NT2/D1 (cell line): ENCODE measurements at regions not wholly inside any gene's neighbourhood (a gene's known extent, or its start where the extent isn't known, plus 50 kb on each side); places are given as distances from the start of the nearest gene placed in this dataset.

Source experiments
- DNase-seq: peaks from one replicate; pipeline ENCODE4 v3.0.0-alpha.2; 2011; ENCODE audit warnings: low read depth, low spot score
- H3K27me3 ChIP-seq: 2 replicates; pipeline ENCODE4 v1.6.0; 2011; ENCODE audit warnings: mild to moderate bottlenecking; ENCODE audit not compliant: insufficient read length, insufficient read depth
- H3K36me3 ChIP-seq: 2 replicates; pipeline ENCODE4 v1.6.1; 2011; ENCODE audit warnings: mild to moderate bottlenecking, low read length, mixed read lengths; ENCODE audit not compliant: insufficient read depth, insufficient read length
- H3K4me1 ChIP-seq: 2 replicates; pipeline ENCODE4 v1.5.1; 2011; ENCODE audit not compliant: insufficient read depth, insufficient read length
- H3K4me3 ChIP-seq: 2 replicates; pipeline ENCODE4 v1.5.1; 2011; ENCODE audit warnings: low read depth; ENCODE audit not compliant: insufficient read length
- H3K9ac ChIP-seq: 2 replicates; pipeline ENCODE4 v1.6.0; 2011; ENCODE audit warnings: low read depth; ENCODE audit not compliant: insufficient read length
- H3K9me3 ChIP-seq: 2 replicates; pipeline ENCODE4 v1.5.1; 2011; ENCODE audit warnings: mild to moderate bottlenecking, low read length; ENCODE audit not compliant: insufficient read depth
- SUZ12 ChIP-seq: IDR thresholded peaks from 2 replicates; pipeline ENCODE4 v1.6.1; 2011; ENCODE audit not compliant: insufficient read length, insufficient read depth; ENCODE audit errors: extremely low read depth
- YY1 ChIP-seq: IDR thresholded peaks from 2 replicates; pipeline ENCODE4 v1.6.1; 2011; ENCODE audit not compliant: insufficient read length, insufficient read depth
- ZNF274 ChIP-seq: IDR thresholded peaks from 2 replicates; pipeline ENCODE4 v1.6.1; 2011; ENCODE audit warnings: mild to moderate bottlenecking, low read depth, low read length

GRCh38 chr9:96163161-96163560 is 138.8 kb downstream of the HSD17B3 start:
- peaks cover 11% of the 10 kb centered on the region for H3K27me3 ChIP-seq
- no peak for DNase-seq
- H3K4me1 ChIP-seq = peaks cover 6% of the 10 kb centered on the region
- TF ChIP-seq ZNF274 = no peak
- TF ChIP-seq YY1 = no peak
- no peak for TF ChIP-seq SUZ12
- no peaks in the 10 kb centered on the region for H3K36me3 ChIP-seq
- no peak overlapping the region for H3K9ac ChIP-seq
- H3K4me3 ChIP-seq = no peak overlapping the region
- H3K9me3 ChIP-seq = peaks cover 11% of the 10 kb centered on the region; the same call in 1 of the 2 replicates

- Histone ChIP-seq H3K9ac (no peak overlapping the region), H3K27me3 (peaks cover under 1% of the 10 kb centered on the region), H3K4me1 (peaks cover 7% of the 10 kb centered on the region), H3K9me3 (peaks cover 11% of the 10 kb centered on the region; the same call in 1 of the 2 replicates), H3K4me3 (no peak overlapping the region), H3K36me3 (no peaks in the 10 kb centered on the region)
- TF ChIP-seq YY1 (no peak), SUZ12 (no peak), ZNF274 (no peak)
- DNase-seq = no peak
These were observed 140.2 kb downstream of the HSD17B3 start for GRCh38 chr9:96161819-96162218.

GRCh38 chr9:96160866-96161265 is 141.1 kb downstream of the HSD17B3 start:
- no peak overlapping the region for H3K9ac ChIP-seq
- H3K4me1 ChIP-seq = peaks cover 10% of the 10 kb centered on the region
- H3K27me3 ChIP-seq = no peaks in the 10 kb centered on the region
- TF ChIP-seq ZNF274 (no peak), YY1 (no peak), SUZ12 (no peak)
- DNase-seq = no peak
- H3K4me3 ChIP-seq = no peak overlapping the region
- H3K9me3 ChIP-seq = peaks cover 11% of the 10 kb centered on the region; the same call in 1 of the 2 replicates
- no peaks in the 10 kb centered on the region for H3K36me3 ChIP-seq

GRCh38 chr9:96160168-96160567 is 141.8 kb downstream of the HSD17B3 start:
- Histone ChIP-seq H3K9me3 (peaks cover 11% of the 10 kb centered on the region; the same call in 1 of the 2 replicates), H3K9ac (no peak overlapping the region), H3K27me3 (no peaks in the 10 kb centered on the region), H3K36me3 (no peaks in the 10 kb centered on the region), H3K4me1 (peaks cover 10% of the 10 kb centered on the region), H3K4me3 (no peak overlapping the region)
- TF ChIP-seq YY1 (no peak), ZNF274 (no peak), SUZ12 (no peak)
- DNase-seq = no peak

GRCh38 chr9:96159596-96159995 is 142.4 kb downstream of the HSD17B3 start:
- peaks cover 10% of the 10 kb centered on the region for H3K4me1 ChIP-seq
- H3K27me3 ChIP-seq = no peaks in the 10 kb centered on the region
- no peak for DNase-seq
- H3K36me3 ChIP-seq = no peaks in the 10 kb centered on the region
- H3K9ac ChIP-seq = no peak overlapping the region
- TF ChIP-seq SUZ12 (no peak), YY1 (no peak), ZNF274 (no peak)
- H3K9me3 ChIP-seq = peaks cover 10% of the 10 kb centered on the region; the same call in 1 of the 2 replicates
- no peak overlapping the region for H3K4me3 ChIP-seq

GRCh38 chr9:96158909-96159575 is 142.9 kb downstream of the HSD17B3 start:
- TF ChIP-seq YY1 (no peak), ZNF274 (no peak), SUZ12 (no peak)
- H3K4me1 ChIP-seq = peaks cover 5% of the 10 kb centered on the region
- H3K36me3 ChIP-seq = no peaks in the 10 kb centered on the region
- H3K9ac ChIP-seq = no peak overlapping the region
- DNase-seq = no peak
- peaks cover 5% of the 10 kb centered on the region; the same call in 1 of the 2 replicates for H3K9me3 ChIP-seq
- no peaks in the 10 kb centered on the region for H3K27me3 ChIP-seq
- no peak overlapping the region for H3K4me3 ChIP-seq

GRCh38 chr9:96158147-96158546 is 143.8 kb downstream of the HSD17B3 start:
- Histone ChIP-seq H3K4me3 (no peak overlapping the region), H3K9ac (no peak overlapping the region), H3K4me1 (peaks cover 5% of the 10 kb centered on the region), H3K9me3 (no peaks in the 10 kb centered on the region), H3K36me3 (no peaks in the 10 kb centered on the region), H3K27me3 (no peaks in the 10 kb centered on the region)
- no peak for TF ChIP-seq ZNF274
- TF ChIP-seq YY1 = no peak
- no peak for TF ChIP-seq SUZ12
- no peak for DNase-seq
